Heart left ventricle (tissue), 16 donors: ENCODE measurements at regions not wholly inside any gene's neighbourhood (a gene's known extent, or its start where the extent isn't known, plus 50 kb on each side); places are given as distances from the start of the nearest gene placed in this dataset.

ENCODE experiments used
- ATAC-seq, 4 donors: fragments of 200-7000 bp; cut with Tn5 transposase; one replicate each; pipeline ENCODE4 v1.9.1; 2020 to 2022; ENCODE audit warnings: moderate library complexity in 4 of 4, mild to moderate bottlenecking in 3 of 4, moderate number of reproducible peaks in 1 of 4
- DNase-seq, 5 donors: peaks; one replicate each; pipeline ENCODE4 v3.0.0-alpha.2; 2020
- H3K27ac ChIP-seq, 12 donors: fragments of 200-600 bp; sonication (generic) in 4 of 12; one replicate each; pipeline versions ENCODE4 v1.5.0 to v1.8.0; 2016 to 2022; ENCODE audit warnings: mild to moderate bottlenecking in 2 of 12
- H3K27me3 ChIP-seq, 9 donors: fragments of 200-600 bp; sonication (generic) in 2 of 9; one replicate each; pipeline versions ENCODE4 v1.5.1 to v1.8.0; 2016 to 2022; ENCODE audit warnings: mild to moderate bottlenecking in 3 of 9
- H3K36me3 ChIP-seq, 9 donors: fragments of 200-600 bp; sonication (generic) in 2 of 9; one replicate each; pipeline versions ENCODE4 v1.5.0 to v1.8.0; 2018 to 2022; ENCODE audit warnings: mild to moderate bottlenecking in 2 of 9
- H3K4me1 ChIP-seq, 12 donors: fragments of 200-600 bp; sonication (generic) in 4 of 12; one replicate each; pipeline versions ENCODE4 v1.5.0 to v1.8.0; 2016 to 2022; ENCODE audit warnings: mild to moderate bottlenecking in 3 of 12
- H3K4me3 ChIP-seq, 12 donors: fragments of 200-600 bp; sonication (generic) in 4 of 12; one replicate each; pipeline versions ENCODE4 v1.5.0 to v1.8.0; 2017 to 2022; ENCODE audit warnings: mild to moderate bottlenecking in 9 of 12, moderate library complexity in 4 of 12
- H3K9me3 ChIP-seq, 12 donors: fragments of 200-600 bp; sonication (generic) in 4 of 12; one replicate each; pipeline versions ENCODE4 v1.5.0 to v1.8.0; 2016 to 2022; ENCODE audit warnings: mild to moderate bottlenecking in 1 of 12
- POLR2A ChIP-seq, 2 donors: fragments of 450-650 bp; IDR thresholded peaks; one replicate each; pipeline ENCODE4 v1.6.1; 2017; ENCODE audit warnings: antibody characterized with exemption in 2 of 2, mild to moderate bottlenecking in 2 of 2, moderate library complexity in 2 of 2
- WGBS, 4 donors: extraction: QIAGEN DNeasy Blood & Tissue Kit in 2 of 4; methylation state at CpG; one replicate each; pipeline versions ENCODE4 v1.1.5 to v1.1.7; 2013 to 2018; 5-methylcytosine and 5-hydroxymethylcytosine counted together
- intact Hi-C, 10 donors: fragments of 100-400 bp; cut with DNase I; formaldehyde crosslinking; loops; one replicate each; pipeline versions ENCODE4 v1.11.1 to v1.14.2; 2022
- TF ChIP-seq, protein P1 (sequence below), 12 donors: fragments of 200-600 bp; sonication (generic) in 4 of 12; IDR thresholded peaks; one replicate each; pipeline versions ENCODE4 v1.5.0 to v1.8.0; 2018 to 2022; ENCODE audit warnings: antibody characterized with exemption in 12 of 12, mild to moderate bottlenecking in 5 of 12
- donor health status: ischemic (EF 13 %, LVEDD 7.1; RV severe dilation, severe dysfunction).
- donor health status: healthy with polysubstance abuse.
- donor health status: DM: no; HTN: yes; CAD: no.
- donor health status: DM: no; HTN: no; CAD: no.
- donor health status: ischemic (EF 25% LVEDD 6.9; RV normal size, moderate dysfunction).
- donor health status: ischemic (EF 25% LVEDD 5.7; RV mildly dilated, moderate dysfunction).
- donor health status: healthy.
- donor health status: DM: yes; HTN: yes; CAD: no.
- donor health status: ischemic (EF 35%, LVEDD 5.7; RV mildly dilated, moderate dysfunction).
- donor health status: nonischemic (EF 11% LVEDD 7.7; RV severe dilation, severe dysfunction).
- donor health status: DM: yes; HTN: yes; CAD: no.
- donor health status: PGD.
- donor health status: ischemic (EF 29% LVEDD 5.4; RV normal size, mild dysfunction).
- donor health status: nonischemic (EF 23%, LVEDD 6.1; RV moderate dilation, normal function).

DNA sequence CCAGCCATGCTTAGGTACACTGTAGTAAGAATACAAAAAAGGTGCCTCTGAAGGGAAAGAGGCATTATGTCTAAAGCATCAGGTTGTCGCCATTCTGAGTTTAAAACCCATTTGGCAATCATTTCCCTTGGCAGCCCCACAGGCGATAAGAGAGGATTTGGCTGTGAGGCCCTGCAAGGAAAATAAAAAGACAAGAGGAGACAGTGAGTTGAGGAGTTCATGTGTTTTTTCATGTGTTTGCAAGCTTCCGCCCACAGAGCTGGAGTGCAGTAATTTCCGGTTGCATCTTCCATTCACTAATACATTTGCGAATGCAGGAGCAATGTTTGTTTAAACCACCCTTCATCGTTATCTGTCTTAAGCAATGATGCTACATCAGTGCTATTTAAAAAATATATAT lies 138.5 kb upstream of the SOX4 start:
- DNase-seq (no peak), ATAC-seq (peak in 1 of 4 donors; percentile 29)
- Histone ChIP-seq H3K36me3 (no peaks in the 10 kb centered on the region), H3K4me3 (no peak overlapping the region), H3K27ac (no peak overlapping the region), H3K27me3 (no peaks in the 10 kb centered on the region), H3K4me1 (peaks cover 0 to 12% (median 0%) of the 10 kb centered on the region in 12 donors), H3K9me3 (no peaks in the 10 kb centered on the region)
- TF ChIP-seq POLR2A (IDR thresholded peaks at IDR 0.05): no peak
- TF ChIP-seq, protein P1, sequence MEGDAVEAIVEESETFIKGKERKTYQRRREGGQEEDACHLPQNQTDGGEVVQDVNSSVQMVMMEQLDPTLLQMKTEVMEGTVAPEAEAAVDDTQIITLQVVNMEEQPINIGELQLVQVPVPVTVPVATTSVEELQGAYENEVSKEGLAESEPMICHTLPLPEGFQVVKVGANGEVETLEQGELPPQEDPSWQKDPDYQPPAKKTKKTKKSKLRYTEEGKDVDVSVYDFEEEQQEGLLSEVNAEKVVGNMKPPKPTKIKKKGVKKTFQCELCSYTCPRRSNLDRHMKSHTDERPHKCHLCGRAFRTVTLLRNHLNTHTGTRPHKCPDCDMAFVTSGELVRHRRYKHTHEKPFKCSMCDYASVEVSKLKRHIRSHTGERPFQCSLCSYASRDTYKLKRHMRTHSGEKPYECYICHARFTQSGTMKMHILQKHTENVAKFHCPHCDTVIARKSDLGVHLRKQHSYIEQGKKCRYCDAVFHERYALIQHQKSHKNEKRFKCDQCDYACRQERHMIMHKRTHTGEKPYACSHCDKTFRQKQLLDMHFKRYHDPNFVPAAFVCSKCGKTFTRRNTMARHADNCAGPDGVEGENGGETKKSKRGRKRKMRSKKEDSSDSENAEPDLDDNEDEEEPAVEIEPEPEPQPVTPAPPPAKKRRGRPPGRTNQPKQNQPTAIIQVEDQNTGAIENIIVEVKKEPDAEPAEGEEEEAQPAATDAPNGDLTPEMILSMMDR (IDR thresholded peaks at IDR 0.05): no peak
- intact Hi-C loops: no loop called here
- 36 to 38% (median 37%) methylated on average over 6 of the region's 6 CpGs for WGBS, 4 donors

DNA sequence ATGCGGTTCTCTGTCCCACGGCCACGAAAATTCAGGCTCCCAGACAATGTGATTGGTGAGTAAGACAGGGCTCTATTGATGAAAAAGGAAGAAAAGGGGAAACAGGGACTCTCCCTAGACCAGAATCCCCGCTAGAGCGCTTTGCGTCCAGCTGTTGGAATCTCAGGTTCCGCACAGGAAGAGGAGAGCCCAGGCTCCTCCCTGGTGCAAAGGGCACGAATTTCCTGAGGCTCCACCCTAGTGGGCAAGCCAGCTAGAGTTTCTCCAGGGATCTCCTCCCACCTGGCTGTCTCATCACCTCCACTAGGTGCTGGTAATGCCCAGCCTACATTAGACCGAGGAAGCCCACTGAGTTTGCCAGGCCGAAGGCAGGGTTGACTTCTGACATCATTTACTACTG lies 135.9 kb upstream of the SOX4 start:
- Histone ChIP-seq H3K4me3 (no peak overlapping the region), H3K36me3 (no peaks in the 10 kb centered on the region), H3K4me1 (peaks cover 0 to 12% (median 0%) of the 10 kb centered on the region in 12 donors), H3K27me3 (no peaks in the 10 kb centered on the region), H3K9me3 (no peaks in the 10 kb centered on the region), H3K27ac (no peak overlapping the region)
- DNase-seq: no peak
- TF ChIP-seq POLR2A (IDR thresholded peaks at IDR 0.05): no peak
- TF ChIP-seq, protein P1 (IDR thresholded peaks at IDR 0.05): no peak
- no peak for ATAC-seq
- intact Hi-C loops: no loop called here
- 94 to 99% (median 96%) methylated on average over 10 of the region's 10 CpGs for WGBS, 4 donors

DNA sequence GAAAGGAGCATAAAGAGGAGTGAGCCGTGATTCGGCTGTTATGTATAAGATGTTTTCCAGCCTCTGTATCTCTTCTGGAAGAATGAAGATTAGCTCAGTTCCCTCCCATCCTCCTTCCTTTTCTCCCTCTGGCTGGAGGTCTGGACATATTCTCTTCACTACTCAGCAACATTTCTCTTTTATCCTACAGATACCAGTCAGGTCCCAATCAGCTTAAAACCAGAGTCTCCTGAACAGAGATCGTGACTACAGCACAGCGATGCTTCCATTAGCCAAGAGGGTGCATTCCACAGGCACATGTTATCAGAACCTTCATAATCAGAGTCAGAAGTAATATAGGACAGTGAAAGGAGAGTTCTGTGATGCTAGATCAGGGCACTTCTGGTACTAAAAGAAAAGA lies 133.9 kb upstream of the SOX4 start:
- no peak overlapping the region for H3K4me3 ChIP-seq
- 23 to 37% (median 29%) methylated on average over 4 of the region's 4 CpGs for WGBS, 4 donors
- DNase-seq (no peak), ATAC-seq (no peak)
- intact Hi-C loops: no loop called here
- H3K27me3 ChIP-seq: no peaks in the 10 kb centered on the region
- H3K27ac ChIP-seq: no peak overlapping the region
- H3K9me3 ChIP-seq: no peaks in the 10 kb centered on the region
- H3K36me3 ChIP-seq: no peaks in the 10 kb centered on the region
- TF ChIP-seq, protein P1 (IDR thresholded peaks at IDR 0.05): no peak
- TF ChIP-seq POLR2A (IDR thresholded peaks at IDR 0.05): no peak
- H3K4me1 ChIP-seq: peaks cover 0 to 12% (median 0%) of the 10 kb centered on the region in 12 donors

DNA sequence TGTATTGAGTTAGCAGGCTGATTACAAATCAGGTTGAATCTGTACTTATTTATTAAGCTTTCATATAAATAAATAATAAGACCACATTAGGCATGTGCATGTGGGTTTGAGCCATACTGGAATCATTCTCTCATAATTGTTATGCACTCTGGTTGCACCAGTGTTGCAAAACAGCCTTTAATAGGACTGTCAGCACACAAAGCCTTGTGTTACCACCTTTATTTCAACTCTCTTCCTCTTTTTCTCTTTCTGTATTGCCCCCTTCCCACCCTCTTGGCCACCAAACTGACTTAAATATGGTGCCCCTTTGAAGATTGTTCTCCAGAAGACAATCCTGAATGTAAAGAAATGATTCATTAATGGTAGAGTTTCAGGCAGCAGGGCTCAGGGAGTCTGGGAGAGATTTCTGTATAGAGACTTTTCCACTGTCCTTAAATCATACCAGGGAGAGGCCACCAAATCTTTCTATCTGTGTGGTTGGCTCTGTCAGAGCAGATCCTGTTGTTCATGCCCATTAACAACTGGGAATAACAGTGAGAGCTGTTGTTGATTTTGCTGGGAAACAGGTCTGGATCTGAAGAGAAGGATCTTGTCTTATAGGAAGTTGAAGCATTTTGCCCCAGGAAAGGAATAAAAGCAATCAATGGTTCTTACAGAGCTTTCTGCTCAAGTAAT lies 131.6 kb upstream of the SOX4 start:
- DNase-seq (no peak), ATAC-seq (no peak)
- peaks cover 0 to 5% (median 0%) of the 10 kb centered on the region in 12 donors for H3K9me3 ChIP-seq
- H3K27ac ChIP-seq: no peak overlapping the region
- H3K4me3 ChIP-seq: no peak overlapping the region
- peaks cover 0 to 7% (median 0%) of the 10 kb centered on the region in 12 donors for H3K4me1 ChIP-seq
- no peaks in the 10 kb centered on the region for H3K36me3 ChIP-seq
- no peak for TF ChIP-seq POLR2A (IDR thresholded peaks at IDR 0.05)
- TF ChIP-seq, protein P1 (IDR thresholded peaks at IDR 0.05): no peak
- H3K27me3 ChIP-seq: no peaks in the 10 kb centered on the region
- intact Hi-C loops: no loop called here
